Activated naive CD8-positive, alpha-beta T cell treated with anti-CD3 and anti-CD28 coated beads for 36 hours (primary cell): ENCODE measurements at regions not wholly inside any gene's neighbourhood (a gene's known extent, or its start where the extent isn't known, plus 50 kb on each side); places are given as distances from the start of the nearest gene placed in this dataset.

Experiments
- DNase-seq: peaks from one replicate; pipeline ENCODE4 v3.0.0; 2021
- H3K27ac Mint-ChIP-seq: one replicate; pipeline ENCODE4 v1.8.0; 2022; ENCODE audit warnings: mild to moderate bottlenecking, moderate library complexity, mixed read lengths
- H3K27me3 Mint-ChIP-seq: one replicate; pipeline ENCODE4 v1.8.0; 2022; ENCODE audit warnings: mild to moderate bottlenecking, mixed read lengths
- H3K36me3 Mint-ChIP-seq: one replicate; pipeline ENCODE4 v1.8.0; 2021; ENCODE audit warnings: mild to moderate bottlenecking, mixed read lengths
- H3K4me1 Mint-ChIP-seq: one replicate; pipeline ENCODE4 v1.8.0; 2021; ENCODE audit warnings: mixed read lengths
- H3K4me3 Mint-ChIP-seq: one replicate; pipeline ENCODE4 v1.8.0; 2022; ENCODE audit warnings: mild to moderate bottlenecking, moderate library complexity, mixed read lengths
- H3K9me3 Mint-ChIP-seq: one replicate; pipeline ENCODE4 v1.8.0; 2022; ENCODE audit warnings: mixed read lengths

GRCh38 chr10:53006663-53007526, 234.3 kb upstream of the MBL2 start:
- no peak overlapping the region for H3K27ac Mint-ChIP-seq
- no peak for DNase-seq
- no peaks in the 10 kb centered on the region for H3K4me1 Mint-ChIP-seq
- no peaks in the 10 kb centered on the region for H3K36me3 Mint-ChIP-seq
- H3K27me3 Mint-ChIP-seq, result no peaks in the 10 kb centered on the region
- H3K4me3 Mint-ChIP-seq, result no peak overlapping the region
- H3K9me3 Mint-ChIP-seq, result peaks cover 4% of the 10 kb centered on the region

DNA sequence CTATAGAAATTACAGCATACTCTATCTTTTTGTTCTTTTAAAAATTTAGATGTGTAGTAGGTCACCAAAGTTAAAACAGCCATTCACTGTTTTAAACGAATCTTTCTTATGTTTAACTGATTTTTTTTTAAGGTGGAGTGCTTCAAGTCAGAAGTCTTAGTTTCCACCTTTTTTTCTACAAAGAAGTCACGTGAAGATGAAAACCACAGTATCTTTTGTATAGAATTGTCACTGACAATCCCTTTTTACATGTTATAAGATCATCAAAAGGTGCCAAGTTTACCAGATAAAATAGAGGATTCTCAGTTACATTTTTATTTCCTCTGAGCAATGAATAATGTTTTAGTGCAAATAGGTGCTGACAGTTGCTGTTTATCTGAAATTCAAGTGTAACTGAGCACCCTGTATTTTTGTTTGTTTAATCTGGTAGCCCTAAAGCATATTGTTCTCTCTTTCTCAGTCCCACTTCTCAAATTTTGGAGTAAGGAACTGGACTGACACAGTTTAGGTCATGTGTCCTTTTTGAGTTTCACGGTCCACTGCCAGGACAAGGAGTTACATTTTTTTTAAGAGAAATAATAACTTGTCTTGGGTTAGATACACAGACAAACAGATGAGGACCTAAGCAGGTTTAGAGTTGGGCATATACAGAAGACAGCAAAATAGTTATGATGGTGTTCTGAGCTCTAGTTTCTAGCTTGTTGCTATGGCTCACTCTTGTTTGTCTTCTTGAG, 233.2 kb upstream of the MBL2 start:
- no peaks in the 10 kb centered on the region for H3K4me1 Mint-ChIP-seq
- no peaks in the 10 kb centered on the region for H3K27me3 Mint-ChIP-seq
- no peaks in the 10 kb centered on the region for H3K36me3 Mint-ChIP-seq
- no peak for DNase-seq
- H3K4me3 Mint-ChIP-seq, result no peak overlapping the region
- H3K9me3 Mint-ChIP-seq, result peaks cover 4% of the 10 kb centered on the region
- no peak overlapping the region for H3K27ac Mint-ChIP-seq

GRCh38 chr10:53003094-53003493, 230.5 kb upstream of the MBL2 start:
- H3K4me3 Mint-ChIP-seq, result no peak overlapping the region
- H3K9me3 Mint-ChIP-seq, result peaks cover 2% of the 10 kb centered on the region
- H3K4me1 Mint-ChIP-seq, result no peaks in the 10 kb centered on the region
- no peak for DNase-seq
- no peak overlapping the region for H3K27ac Mint-ChIP-seq
- no peaks in the 10 kb centered on the region for H3K36me3 Mint-ChIP-seq
- H3K27me3 Mint-ChIP-seq, result no peaks in the 10 kb centered on the region

DNA sequence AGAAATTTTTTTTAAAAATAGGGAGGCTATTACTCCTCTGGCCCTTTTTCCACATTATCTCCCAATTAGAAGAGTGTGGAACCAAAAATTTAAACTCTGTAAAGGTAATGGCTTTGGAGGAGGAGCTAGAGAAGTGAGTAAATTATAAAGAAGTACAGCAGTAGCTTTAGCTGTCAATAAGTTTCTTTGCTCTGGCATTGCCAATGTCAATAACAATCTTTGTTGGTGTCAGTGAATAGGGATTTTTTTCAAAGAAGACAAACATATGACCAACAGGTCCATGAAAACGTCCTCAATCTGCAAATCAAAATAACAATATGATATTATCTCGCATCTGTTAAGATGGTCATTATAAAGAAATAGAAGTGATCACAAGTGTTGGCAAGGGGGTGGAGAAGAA, 227.1 kb upstream of the MBL2 start:
- H3K4me3 Mint-ChIP-seq, result no peak overlapping the region
- H3K36me3 Mint-ChIP-seq, result no peaks in the 10 kb centered on the region
- H3K4me1 Mint-ChIP-seq, result no peaks in the 10 kb centered on the region
- no peak for DNase-seq
- no peak overlapping the region for H3K27ac Mint-ChIP-seq
- no peaks in the 10 kb centered on the region for H3K27me3 Mint-ChIP-seq
- H3K9me3 Mint-ChIP-seq, result peaks cover 2% of the 10 kb centered on the region

GRCh38 chr10:52999258-52999657, 226.7 kb upstream of the MBL2 start:
- no peak for DNase-seq
- Mint-ChIP-seq H3K9me3 (peaks cover 2% of the 10 kb centered on the region), H3K4me1 (no peaks in the 10 kb centered on the region), H3K36me3 (no peaks in the 10 kb centered on the region), H3K27me3 (no peaks in the 10 kb centered on the region), H3K4me3 (no peak overlapping the region), H3K27ac (no peak overlapping the region)

GRCh38 chr10:52997007-52997406, 224.4 kb upstream of the MBL2 start:
- Mint-ChIP-seq H3K36me3 (no peaks in the 10 kb centered on the region), H3K27ac (no peak overlapping the region), H3K4me3 (no peak overlapping the region), H3K4me1 (no peaks in the 10 kb centered on the region), H3K9me3 (peaks cover 2% of the 10 kb centered on the region), H3K27me3 (no peaks in the 10 kb centered on the region)
- no peak for DNase-seq

GRCh38 chr10:52994370-52994769, 221.8 kb upstream of the MBL2 start:
- H3K36me3 Mint-ChIP-seq, result no peaks in the 10 kb centered on the region
- peaks cover 1% of the 10 kb centered on the region for H3K9me3 Mint-ChIP-seq
- no peaks in the 10 kb centered on the region for H3K27me3 Mint-ChIP-seq
- no peak overlapping the region for H3K4me3 Mint-ChIP-seq
- H3K27ac Mint-ChIP-seq, result no peak overlapping the region
- no peaks in the 10 kb centered on the region for H3K4me1 Mint-ChIP-seq
- no peak for DNase-seq

- Mint-ChIP-seq H3K9me3 (no peaks in the 10 kb centered on the region), H3K27me3 (no peaks in the 10 kb centered on the region), H3K27ac (no peak overlapping the region), H3K4me3 (no peak overlapping the region), H3K4me1 (no peaks in the 10 kb centered on the region), H3K36me3 (no peaks in the 10 kb centered on the region)
- no peak for DNase-seq
Observed at GRCh38 chr10:52993109-52993508, 220.5 kb upstream of the MBL2 start.

DNA sequence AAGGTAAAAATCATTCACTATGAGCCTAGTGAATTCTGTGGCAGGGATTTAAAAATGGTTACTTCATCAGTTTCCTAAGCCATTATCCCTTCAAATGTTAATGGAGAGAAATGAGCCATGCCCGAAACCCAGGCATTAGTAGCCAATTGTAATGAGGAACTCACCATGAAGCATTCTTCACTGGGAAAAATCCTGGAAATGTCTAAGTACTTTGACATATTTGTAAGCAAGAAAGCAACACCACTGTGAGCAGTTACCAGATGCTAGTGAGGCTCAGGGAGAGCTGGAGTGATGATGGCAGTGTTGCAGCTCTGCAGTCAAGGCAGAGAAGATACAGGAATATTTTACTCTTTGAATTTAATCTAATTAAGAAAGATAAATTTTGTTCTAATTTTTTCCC, 220.0 kb upstream of the MBL2 start:
- Mint-ChIP-seq H3K27ac (no peak overlapping the region), H3K36me3 (no peaks in the 10 kb centered on the region), H3K27me3 (no peaks in the 10 kb centered on the region), H3K4me3 (no peak overlapping the region), H3K9me3 (no peaks in the 10 kb centered on the region), H3K4me1 (no peaks in the 10 kb centered on the region)
- DNase-seq, result no peak

DNA sequence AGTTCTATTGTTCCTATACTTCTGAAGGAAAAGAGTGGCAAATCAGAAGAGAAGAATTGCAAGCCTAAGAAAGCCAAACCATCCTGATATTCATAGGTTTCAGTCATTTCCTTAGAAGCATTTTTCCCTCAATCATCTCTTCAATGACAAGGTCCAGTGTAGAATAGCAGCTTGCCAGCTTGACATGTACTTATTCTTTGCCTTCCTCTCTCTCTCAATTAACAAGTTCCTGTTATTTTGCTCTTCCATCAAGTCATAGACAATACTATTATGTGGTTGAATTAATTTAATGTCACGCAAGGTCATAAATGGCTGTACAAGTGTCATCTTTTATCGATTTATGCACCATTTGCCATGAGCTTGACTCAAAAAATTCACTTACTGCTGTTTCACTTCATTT, 216.3 kb upstream of the MBL2 start:
- Mint-ChIP-seq H3K4me1 (no peaks in the 10 kb centered on the region), H3K27ac (no peak overlapping the region), H3K4me3 (no peak overlapping the region), H3K27me3 (no peaks in the 10 kb centered on the region), H3K9me3 (no peaks in the 10 kb centered on the region), H3K36me3 (no peaks in the 10 kb centered on the region)
- DNase-seq, result no peak

- no peak overlapping the region for H3K27ac Mint-ChIP-seq
- H3K4me3 Mint-ChIP-seq, result no peak overlapping the region
- no peak for DNase-seq
- H3K36me3 Mint-ChIP-seq, result no peaks in the 10 kb centered on the region
- H3K27me3 Mint-ChIP-seq, result no peaks in the 10 kb centered on the region
- no peaks in the 10 kb centered on the region for H3K9me3 Mint-ChIP-seq
- no peaks in the 10 kb centered on the region for H3K4me1 Mint-ChIP-seq
Observed at GRCh38 chr10:52986125-52986524, 213.5 kb upstream of the MBL2 start.

DNA sequence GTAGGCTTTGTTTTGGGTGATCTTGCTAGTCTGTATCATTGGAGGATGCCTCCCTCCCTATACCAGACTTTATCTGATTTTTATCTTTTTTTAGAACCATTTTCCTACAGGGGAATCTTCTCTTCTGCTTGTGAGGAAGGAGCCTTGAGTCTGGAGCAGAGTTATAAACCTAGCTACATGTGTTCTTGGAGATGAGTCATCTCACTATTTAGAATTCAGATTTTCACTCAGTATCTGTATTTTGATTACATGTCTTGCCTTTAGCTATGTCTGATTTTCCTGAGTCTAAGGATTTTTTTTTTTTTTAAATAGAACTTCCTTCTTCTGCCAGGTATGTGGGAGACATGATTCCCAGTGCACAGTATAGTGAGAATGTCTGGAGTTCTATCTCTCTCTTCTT, 211.6 kb upstream of the MBL2 start:
- Mint-ChIP-seq H3K36me3 (no peaks in the 10 kb centered on the region), H3K4me3 (no peak overlapping the region), H3K4me1 (no peaks in the 10 kb centered on the region), H3K9me3 (no peaks in the 10 kb centered on the region), H3K27me3 (no peaks in the 10 kb centered on the region), H3K27ac (no peak overlapping the region)
- DNase-seq, result no peak

DNA sequence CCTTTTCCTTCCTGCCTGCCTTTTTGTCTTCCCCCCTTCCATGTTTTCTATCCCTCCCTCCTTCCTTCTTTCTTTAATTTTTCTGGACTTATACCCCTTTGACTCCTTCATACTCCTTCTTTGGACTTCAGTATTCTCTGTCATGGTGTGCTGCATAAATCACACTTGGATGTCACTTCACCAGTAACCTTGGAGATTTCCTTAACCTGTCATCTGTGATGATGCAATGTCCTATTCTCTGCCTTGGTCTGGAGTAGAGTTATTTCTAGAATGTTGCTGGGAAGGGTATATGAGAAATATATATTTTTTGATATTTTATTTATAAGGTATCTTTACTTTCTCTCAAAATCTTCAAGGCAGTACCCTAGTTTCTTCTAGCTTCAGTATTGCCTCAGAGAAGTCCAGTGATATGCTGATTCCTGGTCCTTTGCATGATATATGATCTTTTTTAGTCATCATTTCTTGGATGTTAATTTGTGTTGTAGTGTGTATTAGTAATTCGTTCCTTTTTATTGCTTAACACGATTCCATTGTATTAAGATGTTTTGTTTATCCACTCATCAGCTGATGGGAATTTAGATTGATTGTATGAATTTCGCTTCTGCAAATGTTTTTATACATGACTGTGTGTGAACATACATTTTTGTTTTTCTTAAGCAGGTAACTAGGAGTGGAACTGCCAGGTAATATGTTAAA, 206.9 kb upstream of the MBL2 start:
- Mint-ChIP-seq H3K4me1 (no peaks in the 10 kb centered on the region), H3K27ac (no peak overlapping the region), H3K9me3 (peaks cover 1% of the 10 kb centered on the region), H3K4me3 (no peak overlapping the region), H3K36me3 (no peaks in the 10 kb centered on the region), H3K27me3 (no peaks in the 10 kb centered on the region)
- DNase-seq, result no peak

- no peaks in the 10 kb centered on the region for H3K36me3 Mint-ChIP-seq
- H3K4me1 Mint-ChIP-seq, result no peaks in the 10 kb centered on the region
- no peak overlapping the region for H3K27ac Mint-ChIP-seq
- no peak overlapping the region for H3K4me3 Mint-ChIP-seq
- peaks cover 4% of the 10 kb centered on the region for H3K9me3 Mint-ChIP-seq
- no peak for DNase-seq
- H3K27me3 Mint-ChIP-seq, result no peaks in the 10 kb centered on the region
Observed at GRCh38 chr10:52977581-52977980, 205.0 kb upstream of the MBL2 start.
